ENCODE measurements at regions not wholly inside any gene's neighbourhood (a gene's known extent, or its start where the extent isn't known, plus 50 kb on each side); places are given as distances from the start of the nearest gene placed in this dataset.

DNA sequence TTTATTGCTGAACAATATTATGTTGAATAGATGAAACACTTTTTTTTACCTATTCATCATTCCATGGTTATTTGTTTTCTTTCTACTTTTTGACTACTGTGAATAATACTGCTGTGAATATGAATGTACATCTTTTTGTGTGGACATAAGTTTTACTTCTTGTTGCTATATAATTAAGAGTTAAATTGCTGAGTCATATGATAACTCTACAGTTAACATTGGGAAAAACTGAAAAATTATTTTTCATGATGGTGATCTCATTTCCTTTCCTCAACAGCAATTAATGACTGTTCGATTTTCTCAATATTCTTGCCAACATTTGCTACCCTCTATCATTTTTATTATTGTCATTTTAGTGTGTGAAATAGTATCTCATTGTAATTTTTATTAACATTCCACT is 106.9 kb upstream of the TECRL start:
- TF ChIP-seq CTCF (IDR thresholded peaks at IDR 0.05; ENCODE audit: low read depth, low read length), result no peak
- no peak overlapping the region for H3K4me3 ChIP-seq (ENCODE audit: low read depth, low read length)
- in situ Hi-C loops (cut with HindIII; ENCODE audit: low sequenced_read_pairs), result no loop called here
- DNase-seq (ENCODE audit: low read depth, low spot score), result no peak

- no peak for TF ChIP-seq CTCF (IDR thresholded peaks at IDR 0.05; ENCODE audit: low read depth, low read length)
- H3K4me3 ChIP-seq (ENCODE audit: low read depth, low read length), result no peak overlapping the region
- in situ Hi-C loops (cut with HindIII; ENCODE audit: low sequenced_read_pairs), result no loop called here
- DNase-seq (ENCODE audit: low read depth, low spot score), result no peak
Observed at GRCh38 chr4:64508089-64508488, 98.8 kb upstream of the TECRL start.

- in situ Hi-C loops (cut with HindIII; ENCODE audit: low sequenced_read_pairs), result no loop called here
- DNase-seq (ENCODE audit: low read depth, low spot score), result no peak
- no peak overlapping the region for H3K4me3 ChIP-seq (ENCODE audit: low read depth, low read length)
- TF ChIP-seq CTCF (IDR thresholded peaks at IDR 0.05; ENCODE audit: low read depth, low read length), result no peak
Observed at GRCh38 chr4:64503945-64504675, 94.9 kb upstream of the TECRL start.

GRCh38 chr4:64503416-64503815 is 94.2 kb upstream of the TECRL start:
- in situ Hi-C loops (cut with HindIII; ENCODE audit: low sequenced_read_pairs), result no loop called here
- H3K4me3 ChIP-seq (ENCODE audit: low read depth, low read length), result no peak overlapping the region
- no peak for DNase-seq (ENCODE audit: low read depth, low spot score)
- TF ChIP-seq CTCF (IDR thresholded peaks at IDR 0.05; ENCODE audit: low read depth, low read length), result no peak

- H3K4me3 ChIP-seq (ENCODE audit: low read depth, low read length), result no peak overlapping the region
- in situ Hi-C loops (cut with HindIII; ENCODE audit: low sequenced_read_pairs), result no loop called here
- peak; percentile 36 for DNase-seq (ENCODE audit: low read depth, low spot score)
- TF ChIP-seq CTCF (IDR thresholded peaks at IDR 0.05; ENCODE audit: low read depth, low read length), result no peak
Observed at GRCh38 chr4:64497491-64497890, 88.2 kb upstream of the TECRL start.

DNA sequence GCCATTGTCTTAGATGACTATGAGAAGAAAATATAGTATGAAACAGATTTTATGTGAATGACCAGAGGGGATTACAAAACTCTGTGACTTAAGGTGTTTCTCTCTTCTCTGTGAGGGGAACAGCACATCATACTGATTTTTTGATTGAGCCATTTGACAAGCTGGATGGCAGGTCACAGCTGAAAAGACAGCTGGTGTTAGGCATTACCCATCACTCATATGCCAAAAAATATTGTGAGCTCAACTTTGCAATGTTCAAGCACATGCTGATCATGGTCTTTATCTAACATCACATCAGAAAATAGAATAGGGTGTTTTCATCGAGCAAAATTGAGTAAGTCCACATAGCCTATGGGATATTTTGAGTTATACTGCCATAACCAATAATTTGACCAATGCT is 86.7 kb upstream of the TECRL start:
- no peak overlapping the region for H3K4me3 ChIP-seq (ENCODE audit: low read depth, low read length)
- DNase-seq (ENCODE audit: low read depth, low spot score), result no peak
- in situ Hi-C loops (cut with HindIII; ENCODE audit: low sequenced_read_pairs), result no loop called here
- no peak for TF ChIP-seq CTCF (IDR thresholded peaks at IDR 0.05; ENCODE audit: low read depth, low read length)
